ENCODE measurements at regions not wholly inside any gene's neighbourhood (a gene's known extent, or its start where the extent isn't known, plus 50 kb on each side); places are given as distances from the start of the nearest gene placed in this dataset.

- no peak for DNase-seq (ENCODE audit: low read depth)
- H3K4me3 ChIP-seq (ENCODE audit: low read depth, low read length): no peak overlapping the region
- TF ChIP-seq CTCF (IDR thresholded peaks at IDR 0.05; ENCODE audit: low read depth, low read length, missing control alignments): no peak
Observed at GRCh38 chr1:96979304-96980268, 258.0 kb downstream of the PTBP2 start.

- no peak for DNase-seq (ENCODE audit: low read depth)
- no peak overlapping the region for H3K4me3 ChIP-seq (ENCODE audit: low read depth, low read length)
- no peak for TF ChIP-seq CTCF (IDR thresholded peaks at IDR 0.05; ENCODE audit: low read depth, low read length, missing control alignments)
Observed at GRCh38 chr1:96980448-96980847, 258.9 kb downstream of the PTBP2 start.

- no peak for DNase-seq (ENCODE audit: low read depth)
- H3K4me3 ChIP-seq (ENCODE audit: low read depth, low read length): no peak overlapping the region
- no peak for TF ChIP-seq CTCF (IDR thresholded peaks at IDR 0.05; ENCODE audit: low read depth, low read length, missing control alignments)
Observed at GRCh38 chr1:96981181-96981580, 259.6 kb downstream of the PTBP2 start.

DNA sequence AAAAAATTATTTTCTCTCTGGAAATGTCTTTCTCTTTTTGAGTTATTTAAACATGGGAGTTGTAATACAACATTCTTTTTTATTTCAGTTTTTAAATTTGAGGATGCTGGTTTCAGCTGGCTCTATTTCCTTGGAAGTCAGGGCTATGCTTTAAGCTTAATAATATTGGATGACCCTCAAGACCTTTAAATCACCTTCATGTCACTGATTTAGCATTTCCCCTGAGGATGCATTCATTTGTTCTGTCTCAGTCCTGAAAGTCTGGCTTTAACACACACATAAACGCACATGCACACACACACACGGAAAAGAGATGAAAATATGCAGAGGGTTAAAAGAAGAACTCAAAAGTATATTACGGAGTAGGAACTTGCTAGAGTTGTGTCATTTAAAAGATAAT lies 260.5 kb downstream of the PTBP2 start:
- H3K4me3 ChIP-seq (ENCODE audit: low read depth, low read length): no peak overlapping the region
- TF ChIP-seq CTCF (IDR thresholded peaks at IDR 0.05; ENCODE audit: low read depth, low read length, missing control alignments): no peak
- DNase-seq (ENCODE audit: low read depth): no peak

GRCh38 chr1:96983866-96984265 lies 262.3 kb downstream of the PTBP2 start:
- TF ChIP-seq CTCF (IDR thresholded peaks at IDR 0.05; ENCODE audit: low read depth, low read length, missing control alignments): no peak
- no peak for DNase-seq (ENCODE audit: low read depth)
- no peak overlapping the region for H3K4me3 ChIP-seq (ENCODE audit: low read depth, low read length)

- no peak for TF ChIP-seq CTCF (IDR thresholded peaks at IDR 0.05; ENCODE audit: low read depth, low read length, missing control alignments)
- DNase-seq (ENCODE audit: low read depth): no peak
- no peak overlapping the region for H3K4me3 ChIP-seq (ENCODE audit: low read depth, low read length)
Observed at GRCh38 chr1:96987186-96987703, 265.7 kb downstream of the PTBP2 start.
